NCI-H2081 (cell line): ENCODE measurements at regions not wholly inside any gene's neighbourhood (a gene's known extent, or its start where the extent isn't known, plus 50 kb on each side); places are given as distances from the start of the nearest gene placed in this dataset.

Experiments used
- DNase-seq, 2 experiments: peaks; one replicate each; lab custom pipeline; 2025; lab: John Stamatoyannopoulos, UW

DNA sequence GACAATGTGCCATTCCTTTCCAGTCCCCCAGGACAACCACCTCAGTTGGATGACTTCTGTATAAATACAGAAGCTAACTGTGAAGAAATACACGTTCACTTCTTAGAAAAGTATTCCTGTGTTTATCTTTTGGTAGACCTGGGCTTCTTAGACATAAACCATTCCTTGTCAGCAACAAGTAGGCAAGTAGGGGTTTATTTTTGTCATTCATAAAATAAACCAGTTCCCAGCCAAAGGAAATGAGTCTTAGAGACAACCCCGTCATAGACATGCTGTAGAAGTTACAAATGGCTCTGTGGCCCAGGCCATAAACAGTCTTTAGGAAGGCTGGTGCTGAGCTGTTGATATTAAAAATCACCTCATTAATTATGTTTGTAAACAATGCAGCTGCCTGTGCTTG, 243.2 kb downstream of the SPTSSA start:
- no peak for DNase-seq

DNA sequence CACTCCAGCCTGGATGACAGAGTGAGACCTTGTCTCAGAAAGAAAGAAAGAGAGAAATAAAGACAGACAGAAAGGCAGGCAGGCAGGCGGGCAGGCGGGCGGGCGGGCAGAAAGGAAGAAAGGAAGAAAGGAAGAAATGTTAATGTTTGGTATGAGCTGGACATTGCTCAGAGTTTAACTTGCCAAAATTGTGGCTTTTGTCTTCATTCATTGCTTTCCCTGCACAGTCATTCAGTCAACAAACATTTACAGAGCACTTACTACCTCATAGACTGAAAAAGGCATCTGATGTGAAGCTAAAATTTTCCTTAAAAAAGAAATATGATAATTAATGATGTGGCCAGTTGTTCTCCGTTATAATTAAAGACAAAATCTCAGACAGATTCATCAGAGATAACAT, 247.1 kb downstream of the SPTSSA start:
- DNase-seq, result no peak

- DNase-seq, result no peak
Observed at GRCh38 chr14:34213332-34213731, 248.7 kb downstream of the SPTSSA start.

- DNase-seq, result no peak
Observed at GRCh38 chr14:34212172-34212929, 249.7 kb downstream of the SPTSSA start.

DNA sequence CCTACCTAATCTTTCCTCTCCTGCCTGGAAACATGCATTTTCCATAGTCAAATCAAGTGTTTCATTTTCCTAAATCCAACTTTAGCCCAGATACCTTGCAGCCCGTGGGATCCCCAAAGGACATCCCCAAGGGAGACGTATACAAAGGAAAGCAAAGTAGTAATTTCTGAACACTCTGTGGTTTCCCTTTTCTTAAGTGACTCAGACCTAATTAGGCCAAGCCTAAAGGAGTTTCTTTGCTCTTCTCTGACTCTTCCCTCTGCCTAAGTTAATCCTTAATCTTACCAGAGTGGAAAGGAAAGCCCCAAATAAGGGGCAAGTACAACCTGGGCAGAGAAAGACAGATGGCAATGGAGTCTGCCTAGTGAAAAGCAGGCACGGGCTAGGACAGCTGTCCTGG, 250.3 kb downstream of the SPTSSA start:
- DNase-seq, result no peak

- DNase-seq, result no peak
Observed at GRCh38 chr14:34208532-34208931, 253.5 kb downstream of the SPTSSA start.

DNA sequence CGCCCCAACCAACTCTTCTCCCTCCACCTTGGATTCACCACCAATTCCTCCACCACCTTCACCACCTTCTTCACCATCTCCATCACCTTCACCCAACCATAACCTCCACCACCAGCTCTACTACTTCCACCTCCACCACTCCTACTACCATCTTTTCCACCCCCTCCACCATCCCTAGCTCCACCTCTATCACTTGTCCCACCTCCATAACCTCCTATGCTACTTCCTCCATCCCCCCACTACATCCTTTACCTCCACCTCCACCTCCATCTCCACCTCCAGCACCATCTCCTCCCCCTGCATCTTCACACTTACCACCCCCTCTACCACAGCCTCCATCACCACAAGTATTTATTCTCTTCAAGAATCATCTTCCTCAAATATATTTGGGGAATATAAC, 254.9 kb upstream of the EGLN3 start:
- DNase-seq, result no peak

- no peak for DNase-seq
Observed at GRCh38 chr14:34204774-34205173, 253.9 kb upstream of the EGLN3 start.

DNA sequence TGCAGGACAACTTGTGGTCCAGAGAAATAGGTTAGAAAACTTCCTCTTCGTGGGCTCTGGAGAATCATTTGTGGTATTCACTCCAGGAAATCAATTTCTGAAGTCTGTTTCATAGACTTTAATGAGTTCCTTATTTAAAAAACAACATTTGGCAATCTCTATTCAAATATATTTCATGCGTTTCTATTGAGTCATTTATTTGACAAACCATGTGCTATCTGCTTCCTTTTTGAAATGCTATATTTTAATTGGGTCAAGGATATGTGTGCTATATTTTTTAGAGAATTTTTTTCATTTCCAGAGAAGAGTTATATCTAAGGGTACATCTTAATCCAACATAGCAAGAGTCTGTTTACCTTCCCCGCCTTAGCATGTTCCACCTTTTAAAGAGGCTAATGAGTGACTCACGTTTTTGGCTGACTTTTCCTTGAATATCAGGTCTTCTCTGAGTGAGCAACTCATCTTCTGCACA, 252.4 kb upstream of the EGLN3 start:
- no peak for DNase-seq

DNA sequence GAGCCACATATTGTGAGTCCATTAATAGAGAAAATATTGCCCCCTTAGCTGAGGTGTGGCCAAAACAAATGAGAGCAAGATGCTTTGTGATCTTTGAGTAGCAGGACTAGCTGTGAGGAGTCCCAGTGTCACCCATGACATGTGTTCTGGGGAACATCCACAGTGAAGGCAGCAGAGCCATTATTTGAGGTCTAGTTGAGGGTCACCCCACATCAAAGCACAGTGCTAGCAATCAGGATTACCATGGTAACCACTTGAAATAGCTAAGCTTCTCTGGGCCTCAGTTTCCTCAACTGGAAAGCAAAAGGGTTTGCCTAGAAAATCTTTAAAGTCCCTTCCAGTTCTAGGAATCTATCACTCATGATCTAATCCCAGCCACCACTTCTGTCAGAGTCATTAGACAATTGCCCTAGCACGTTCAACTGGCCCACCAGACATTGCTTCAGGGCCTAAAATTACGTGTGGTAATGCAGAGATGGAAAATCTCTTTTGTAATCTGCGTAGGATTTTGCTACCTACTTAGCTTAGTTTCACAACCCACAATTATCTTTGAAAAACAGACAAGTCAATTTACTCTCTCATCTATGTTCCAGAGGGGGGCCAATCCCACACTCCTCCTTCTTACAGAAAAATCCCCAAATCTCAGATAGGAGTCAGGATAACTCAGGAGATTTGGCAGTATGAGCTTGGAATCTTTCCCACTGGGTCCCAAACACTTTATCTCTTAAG, 251.2 kb upstream of the EGLN3 start:
- DNase-seq, result no peak

- no peak for DNase-seq
Observed at GRCh38 chr14:34199585-34199984, 248.7 kb upstream of the EGLN3 start.

DNA sequence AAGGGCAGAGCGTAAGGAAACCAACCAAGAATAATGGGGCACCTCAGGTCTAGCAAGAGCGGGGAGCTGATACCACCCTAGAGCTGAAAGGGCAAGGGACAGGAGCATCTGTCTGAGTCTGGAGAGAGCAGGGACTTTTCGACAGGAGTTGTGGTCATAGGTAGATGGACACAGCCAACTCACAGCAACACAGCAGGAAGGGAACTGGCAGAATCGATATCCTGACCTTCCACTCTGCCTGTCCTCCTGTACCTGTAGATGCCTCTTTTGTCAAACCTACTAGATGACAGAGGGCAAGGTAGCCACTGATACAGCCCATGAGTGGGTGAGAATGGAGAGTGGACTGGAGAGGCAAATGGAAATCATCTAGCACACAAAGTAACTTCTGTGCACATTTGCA, 247.2 kb upstream of the EGLN3 start:
- no peak for DNase-seq

DNA sequence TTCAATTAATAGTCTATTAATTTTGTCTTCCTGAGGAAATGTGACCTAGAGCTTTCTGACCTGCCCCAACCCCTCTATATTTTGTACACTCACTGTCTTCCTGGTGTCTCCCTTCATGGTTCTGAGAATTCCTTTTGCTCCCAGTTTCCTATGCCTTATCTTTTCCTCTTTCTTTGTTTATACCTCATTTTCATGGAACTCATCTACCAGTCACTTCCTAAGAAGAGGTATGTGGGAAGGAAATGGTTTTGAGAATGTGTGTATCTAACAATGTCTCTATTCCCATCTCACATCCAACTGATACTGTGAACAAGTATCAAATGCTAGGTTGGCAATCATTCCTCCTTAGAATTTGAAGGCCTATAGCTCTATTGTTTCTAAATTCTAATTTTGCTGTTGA, 245.1 kb upstream of the EGLN3 start:
- no peak for DNase-seq

DNA sequence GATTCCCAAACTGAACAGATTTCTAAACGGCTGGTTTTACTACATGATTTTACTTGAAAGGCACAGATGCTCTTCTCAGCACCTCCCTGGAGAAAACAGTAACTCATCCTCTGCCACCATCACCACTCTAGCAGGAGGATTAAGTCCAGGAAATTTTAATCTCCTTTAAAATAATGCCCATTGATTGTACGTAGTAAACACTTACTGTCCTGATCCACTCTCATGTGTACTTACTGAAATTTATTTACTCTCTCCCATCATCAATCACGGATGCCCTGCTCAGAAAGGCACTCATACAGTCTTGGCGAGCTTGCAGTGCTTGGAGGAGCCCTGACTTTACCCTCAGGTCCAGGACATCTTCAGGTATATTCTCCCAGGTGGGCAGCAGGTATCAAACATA, 239.8 kb upstream of the EGLN3 start:
- no peak for DNase-seq

GRCh38 chr14:34189866-34190265, 239.0 kb upstream of the EGLN3 start:
- no peak for DNase-seq

GRCh38 chr14:34187519-34188044, 236.7 kb upstream of the EGLN3 start:
- no peak for DNase-seq

- DNase-seq, result no peak
Observed at GRCh38 chr14:34187061-34187460, 236.2 kb upstream of the EGLN3 start.

DNA sequence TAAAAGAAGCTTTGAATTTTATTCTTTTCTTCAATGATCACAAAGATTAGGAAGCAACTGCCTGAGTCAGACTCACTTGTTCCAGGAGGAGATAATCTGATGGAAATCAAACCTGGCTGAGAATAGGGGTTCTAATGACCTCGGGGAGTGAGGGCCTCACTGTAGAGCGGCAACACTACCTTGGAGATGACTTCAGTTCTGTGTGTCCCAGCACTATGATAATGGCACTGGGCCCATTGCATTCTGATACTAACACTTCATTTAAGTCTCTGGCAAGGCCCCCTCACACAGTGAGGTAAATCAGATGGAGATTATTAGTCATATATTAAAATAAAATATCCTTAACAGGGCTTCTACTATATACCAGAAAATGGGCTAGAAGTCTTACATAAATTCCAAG, 233.3 kb upstream of the EGLN3 start:
- no peak for DNase-seq

- no peak for DNase-seq
Observed at GRCh38 chr14:34183478-34183877, 232.6 kb upstream of the EGLN3 start.

DNA sequence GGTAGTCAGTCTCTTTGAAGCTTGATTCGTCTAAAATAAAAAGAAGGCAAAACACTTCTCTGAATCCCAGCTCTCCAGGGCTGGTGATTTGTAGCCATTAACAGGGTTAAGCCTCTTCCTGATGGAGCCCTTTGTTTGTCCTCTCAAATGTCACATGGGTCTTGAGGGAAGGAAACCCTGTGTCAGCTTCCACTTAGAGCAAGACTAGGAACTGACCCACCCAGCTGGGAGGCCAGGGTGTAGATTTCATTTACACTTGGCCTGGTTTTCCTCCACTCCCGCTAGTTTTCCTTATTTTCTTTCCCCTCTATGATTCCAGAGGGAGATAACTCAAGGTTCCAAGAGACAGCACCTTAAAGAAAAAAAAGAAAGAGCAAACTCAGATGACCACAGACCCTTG, 230.5 kb upstream of the EGLN3 start:
- DNase-seq, result no peak

DNA sequence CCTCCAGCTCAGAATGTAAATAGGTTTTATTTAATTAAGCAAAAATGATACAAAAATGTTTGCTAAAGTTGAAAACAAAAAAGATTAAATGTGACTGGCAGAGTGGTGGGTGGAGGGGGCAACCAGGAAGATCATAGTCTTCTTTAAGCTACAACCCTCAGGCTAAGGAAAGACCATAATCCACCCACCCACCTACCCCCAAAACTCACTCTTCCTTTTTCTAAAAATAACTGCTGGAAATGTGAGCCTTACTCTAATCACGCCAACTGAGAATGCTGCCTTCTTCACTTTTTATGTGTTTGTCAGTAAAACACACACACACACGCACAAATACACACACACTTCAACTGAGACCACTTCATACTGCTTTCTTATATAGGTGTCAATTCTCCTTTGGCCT, 230.0 kb upstream of the EGLN3 start:
- DNase-seq, result no peak

GRCh38 chr14:34180434-34180833, 229.6 kb upstream of the EGLN3 start:
- DNase-seq, result peak in 1 of 2 experiments; percentile 55

DNA sequence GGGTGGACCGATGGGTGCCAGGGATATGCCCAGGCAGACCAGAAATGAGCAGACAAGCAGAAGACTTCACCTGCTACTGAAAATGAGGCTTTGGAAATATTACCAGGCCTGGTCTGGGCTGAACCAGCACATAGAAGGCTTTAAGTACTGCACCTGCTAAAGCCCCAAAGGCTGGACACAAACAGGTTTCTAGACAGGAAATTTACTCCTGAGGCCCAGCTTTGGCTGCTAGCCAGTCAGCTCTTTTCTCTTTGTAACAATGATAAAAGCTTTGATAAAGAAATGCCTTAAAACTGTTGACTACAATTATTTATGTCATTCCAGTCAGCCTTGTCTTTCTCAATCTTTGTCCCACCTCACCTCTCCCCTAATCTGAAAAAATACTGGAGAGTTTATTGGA, 228.9 kb upstream of the EGLN3 start:
- peak; percentile 40 to 86 for DNase-seq
